A172 (cell line): ENCODE measurements at regions not wholly inside any gene's neighbourhood (a gene's known extent, or its start where the extent isn't known, plus 50 kb on each side); places are given as distances from the start of the nearest gene placed in this dataset.

ENCODE experiments used
- DNase-seq: peaks from one replicate; pipeline ENCODE4 v3.0.0-alpha.2; 2015; ENCODE audit warnings: low spot score

- no peak for DNase-seq
Observed at GRCh38 chr2:118322406-118322805, 234.1 kb downstream of the INSIG2 start.

DNA sequence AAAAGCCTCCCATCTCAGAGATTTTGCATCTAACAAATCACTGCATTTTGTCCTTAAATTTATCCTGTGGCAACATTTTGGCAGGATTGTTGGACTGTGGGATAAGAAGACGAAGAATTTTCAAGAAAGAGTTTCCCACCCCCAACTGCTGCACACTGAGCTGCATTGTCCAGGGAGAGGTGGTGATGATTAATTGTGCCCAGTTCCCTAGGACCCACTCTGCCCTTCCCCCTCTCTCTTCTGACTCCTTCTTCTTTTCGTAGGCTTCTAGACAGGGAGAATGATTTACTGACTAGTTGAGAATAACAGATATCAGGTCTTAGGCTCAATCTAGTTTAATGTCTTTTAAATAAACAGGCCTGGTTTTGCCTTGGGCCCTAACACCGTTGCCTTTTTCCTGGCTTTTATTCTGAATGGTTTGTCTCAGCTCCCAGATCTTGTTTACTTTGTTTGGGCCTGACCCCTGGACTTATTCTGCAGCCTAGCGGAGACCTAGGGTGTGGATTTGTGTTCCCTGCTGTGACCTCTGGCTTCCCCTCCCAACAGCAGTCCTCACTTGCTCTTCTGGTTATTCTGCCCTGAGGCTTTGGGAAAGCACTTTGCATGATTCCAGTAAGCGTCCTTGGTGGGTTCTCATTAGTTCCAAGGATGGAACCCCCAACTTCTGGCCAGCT, 233.3 kb downstream of the INSIG2 start:
- no peak for DNase-seq

DNA sequence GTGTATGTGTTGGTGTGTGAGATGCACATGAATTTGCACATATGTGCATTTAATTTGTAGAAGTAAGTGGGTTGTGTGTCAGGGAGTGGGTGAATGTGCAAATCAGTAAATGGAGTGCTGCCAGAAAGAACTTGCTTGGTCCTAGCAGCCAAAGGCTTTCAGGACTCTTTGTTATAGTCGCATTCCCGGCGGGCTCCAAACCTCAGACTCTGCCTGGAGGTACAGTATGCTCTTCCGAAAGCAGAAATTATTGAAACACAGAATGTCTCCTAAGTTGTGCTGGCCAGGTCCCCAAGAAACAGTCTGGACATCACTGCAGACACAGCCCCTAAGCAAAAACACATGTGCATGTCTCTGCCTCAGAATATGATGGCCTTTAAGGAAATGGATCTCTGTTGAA, 232.4 kb downstream of the INSIG2 start:
- DNase-seq, result no peak

GRCh38 chr2:118320196-118320595, 231.9 kb downstream of the INSIG2 start:
- DNase-seq, result no peak

- no peak for DNase-seq
Observed at GRCh38 chr2:118319271-118319684, 231.0 kb downstream of the INSIG2 start.

DNA sequence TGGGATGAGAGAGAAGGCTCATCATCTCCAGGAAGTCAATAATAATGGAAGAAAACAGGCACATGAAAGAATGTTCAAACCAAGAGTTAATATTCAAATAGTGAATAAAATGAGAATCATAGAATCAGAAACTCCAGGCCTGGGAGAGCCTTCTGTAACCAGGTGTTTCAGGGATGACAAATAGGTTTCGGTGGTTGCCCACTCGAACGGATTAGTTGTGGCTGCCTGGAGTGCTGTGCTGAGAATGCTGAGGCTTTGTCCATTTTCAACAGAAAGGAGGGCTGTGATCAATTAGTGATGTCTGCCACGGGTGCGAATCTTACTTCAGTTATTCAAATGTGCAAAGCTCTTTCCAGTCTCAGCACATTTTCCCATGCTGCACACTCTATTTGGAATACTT, 227.3 kb downstream of the INSIG2 start:
- DNase-seq, result no peak

DNA sequence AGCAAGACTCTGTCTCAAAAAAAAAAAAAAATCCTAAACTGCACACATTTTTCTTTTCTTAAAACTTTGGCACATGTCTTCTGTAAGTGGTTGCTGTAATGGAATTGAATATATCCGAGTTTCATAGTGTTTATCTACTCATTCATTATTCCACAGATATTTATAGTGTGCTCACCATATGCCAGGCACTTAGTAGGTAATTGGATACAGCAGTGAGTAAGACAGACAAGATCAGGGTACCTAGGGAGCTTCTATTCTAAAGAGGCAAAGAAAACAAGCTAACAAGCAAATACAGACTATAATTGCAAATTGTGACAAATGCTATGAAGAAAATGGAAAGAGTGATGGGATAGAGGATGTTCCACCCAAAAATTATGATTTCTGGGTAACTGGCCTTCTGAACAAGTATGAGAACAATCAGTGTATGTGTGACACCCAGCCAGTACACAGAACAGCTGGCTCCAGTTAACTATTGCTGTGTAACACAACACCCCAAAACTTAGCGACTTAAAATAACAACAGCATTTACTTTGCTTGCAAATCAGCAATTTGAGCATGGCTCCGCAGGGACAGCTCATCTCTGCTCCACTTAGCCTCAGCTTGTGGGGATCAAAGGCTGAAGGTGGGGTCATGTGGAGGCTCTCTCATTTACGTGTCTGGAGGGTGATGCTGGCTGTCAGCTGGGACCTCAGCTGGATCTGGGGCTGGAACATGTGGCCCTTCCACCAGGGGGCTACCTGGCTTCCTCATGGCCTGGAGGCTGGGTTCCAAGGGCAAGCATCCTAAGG, 224.9 kb downstream of the INSIG2 start:
- no peak for DNase-seq

DNA sequence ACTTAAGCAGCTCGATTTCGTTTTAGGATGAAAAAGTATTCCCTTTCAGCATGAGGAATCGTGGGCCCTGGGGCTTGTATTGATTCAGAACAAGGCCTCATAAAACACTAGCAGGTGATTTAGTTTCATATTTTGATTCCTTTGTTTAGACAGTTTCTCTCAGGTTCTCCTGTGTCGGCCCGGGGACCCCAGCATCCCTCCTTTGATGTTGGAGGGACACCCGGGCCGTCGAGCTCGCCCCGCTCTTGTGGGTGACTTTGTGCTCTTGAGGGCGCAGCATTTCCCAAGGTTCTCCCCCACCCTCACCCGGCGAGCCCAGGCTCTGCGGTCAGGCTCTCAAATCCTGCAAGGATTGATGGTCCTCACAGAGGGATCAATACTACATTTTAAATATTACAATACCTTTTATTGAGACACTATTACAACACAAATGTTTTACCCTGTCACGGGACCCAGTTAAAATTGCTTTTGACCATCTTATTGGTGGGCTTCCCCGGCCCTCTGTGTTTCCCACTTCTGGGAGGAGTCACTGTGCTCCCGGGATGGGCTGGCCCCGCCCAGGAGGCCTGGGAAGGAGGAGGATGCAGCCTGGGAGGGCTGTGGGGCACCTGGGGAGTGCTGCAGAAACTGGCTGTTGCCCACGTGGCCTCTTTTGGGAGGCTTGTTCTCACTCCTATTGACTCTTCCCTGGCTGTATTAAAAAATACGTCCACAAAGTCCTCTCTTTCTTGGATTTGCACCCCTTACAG, 222.6 kb downstream of the INSIG2 start:
- DNase-seq, result no peak

DNA sequence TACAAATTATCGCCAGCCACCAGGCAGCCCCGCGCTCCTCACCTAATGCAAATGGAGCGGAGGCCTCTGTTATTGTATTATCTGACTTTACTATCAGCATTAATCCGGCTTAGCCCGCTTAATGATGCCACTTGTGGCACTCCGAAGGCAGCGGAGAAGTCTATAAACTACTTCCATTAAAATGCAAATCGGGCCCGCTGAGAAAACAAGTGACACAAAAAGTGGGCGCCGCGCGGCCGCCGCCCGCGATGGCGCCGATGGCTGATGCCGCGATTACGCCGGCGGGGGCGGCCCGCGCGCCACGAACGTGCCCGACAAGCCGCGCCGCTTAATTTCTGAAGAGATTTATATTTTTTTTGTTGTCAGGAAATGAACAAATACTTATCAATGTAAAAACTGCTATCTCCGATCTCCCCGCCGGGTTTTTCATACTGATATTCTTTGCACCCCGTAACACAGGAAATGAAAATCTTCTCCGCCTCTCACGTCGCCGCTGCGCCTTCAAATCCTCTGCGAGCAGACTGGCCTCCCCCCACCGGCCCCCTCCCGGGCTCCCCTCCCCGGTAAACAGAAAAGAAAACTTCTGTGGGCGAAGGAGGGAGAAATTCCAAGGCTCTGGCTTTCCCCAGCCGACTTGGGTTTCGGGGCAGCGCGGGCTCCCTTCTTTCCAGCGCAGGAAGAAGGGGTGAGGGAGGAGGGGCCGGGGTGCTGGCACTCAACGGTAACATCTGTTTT, 221.8 kb downstream of the INSIG2 start:
- no peak for DNase-seq

DNA sequence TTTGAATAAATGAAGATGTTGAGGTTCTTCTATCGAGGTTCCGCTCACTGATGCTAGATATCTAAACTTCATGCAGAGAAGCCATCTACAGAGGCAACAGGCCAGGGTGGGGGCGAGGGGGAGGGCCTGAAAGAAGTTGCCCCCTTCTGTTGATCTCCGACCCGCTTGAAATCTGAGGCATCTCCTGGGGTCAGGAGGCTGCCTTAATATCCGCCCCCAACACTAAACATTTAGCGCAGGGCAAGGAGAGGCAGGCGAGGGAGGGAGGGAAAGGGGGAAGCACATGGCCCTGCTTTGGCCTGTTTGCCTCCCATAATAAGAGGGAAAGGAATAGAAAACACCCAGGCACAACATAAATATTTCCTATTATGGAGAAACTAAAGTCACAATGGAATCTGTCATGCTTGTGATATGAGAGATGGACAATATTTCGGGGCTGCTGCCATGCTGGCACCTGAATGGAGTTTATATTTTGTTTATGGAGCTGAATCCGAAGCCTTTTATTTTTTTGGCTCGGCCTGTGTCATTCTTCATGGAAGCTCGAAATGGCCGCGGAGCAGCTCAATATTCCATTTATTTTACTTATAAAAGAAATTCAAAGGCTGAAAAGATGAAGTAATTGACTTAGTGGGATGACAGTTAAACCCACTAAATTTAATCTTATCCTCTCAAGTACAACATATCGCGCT, 221.1 kb downstream of the INSIG2 start:
- DNase-seq, result no peak

DNA sequence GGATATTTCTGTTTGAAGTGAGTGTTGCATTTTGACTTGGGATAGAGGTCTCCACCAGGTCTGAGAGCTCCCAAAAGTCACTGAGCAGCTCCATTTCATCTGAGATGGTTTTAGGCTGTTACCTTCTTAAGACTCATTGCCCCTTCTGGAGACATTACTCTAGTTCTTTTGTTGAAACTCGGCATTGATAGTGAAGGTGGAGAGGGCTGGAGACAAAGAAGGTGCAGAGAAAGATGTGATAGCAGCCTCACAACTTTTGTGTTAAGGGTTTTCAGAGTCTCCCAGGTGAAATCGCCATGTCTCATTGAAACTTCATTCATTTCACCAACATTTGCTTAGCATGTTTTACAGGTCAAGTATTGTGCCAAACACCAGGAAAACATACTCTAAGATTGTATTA, 219.6 kb downstream of the INSIG2 start:
- DNase-seq, result no peak

GRCh38 chr2:118301248-118301647, 213.0 kb downstream of the INSIG2 start:
- DNase-seq, result no peak

- DNase-seq, result no peak
Observed at GRCh38 chr2:118300832-118301231, 212.6 kb downstream of the INSIG2 start.

DNA sequence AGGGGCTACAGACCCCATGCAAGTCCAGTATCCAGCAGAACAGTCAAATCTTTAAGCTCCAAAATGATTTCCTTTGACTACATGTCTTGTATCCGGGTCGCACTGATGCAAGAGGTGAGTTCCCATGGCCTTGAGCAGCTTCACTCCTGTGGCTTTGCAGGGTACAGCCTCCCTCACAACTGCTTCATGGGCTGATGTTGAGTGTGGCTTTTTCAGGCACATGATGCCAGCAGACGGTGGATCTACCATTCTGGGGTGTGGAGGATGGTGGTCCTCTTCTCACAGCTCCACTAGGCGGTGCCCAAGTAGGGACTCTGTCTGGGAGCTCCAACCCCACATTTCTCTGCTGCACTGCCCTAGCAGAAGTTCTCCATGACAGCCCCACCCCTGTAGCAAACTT, 208.4 kb downstream of the INSIG2 start:
- DNase-seq, result no peak

DNA sequence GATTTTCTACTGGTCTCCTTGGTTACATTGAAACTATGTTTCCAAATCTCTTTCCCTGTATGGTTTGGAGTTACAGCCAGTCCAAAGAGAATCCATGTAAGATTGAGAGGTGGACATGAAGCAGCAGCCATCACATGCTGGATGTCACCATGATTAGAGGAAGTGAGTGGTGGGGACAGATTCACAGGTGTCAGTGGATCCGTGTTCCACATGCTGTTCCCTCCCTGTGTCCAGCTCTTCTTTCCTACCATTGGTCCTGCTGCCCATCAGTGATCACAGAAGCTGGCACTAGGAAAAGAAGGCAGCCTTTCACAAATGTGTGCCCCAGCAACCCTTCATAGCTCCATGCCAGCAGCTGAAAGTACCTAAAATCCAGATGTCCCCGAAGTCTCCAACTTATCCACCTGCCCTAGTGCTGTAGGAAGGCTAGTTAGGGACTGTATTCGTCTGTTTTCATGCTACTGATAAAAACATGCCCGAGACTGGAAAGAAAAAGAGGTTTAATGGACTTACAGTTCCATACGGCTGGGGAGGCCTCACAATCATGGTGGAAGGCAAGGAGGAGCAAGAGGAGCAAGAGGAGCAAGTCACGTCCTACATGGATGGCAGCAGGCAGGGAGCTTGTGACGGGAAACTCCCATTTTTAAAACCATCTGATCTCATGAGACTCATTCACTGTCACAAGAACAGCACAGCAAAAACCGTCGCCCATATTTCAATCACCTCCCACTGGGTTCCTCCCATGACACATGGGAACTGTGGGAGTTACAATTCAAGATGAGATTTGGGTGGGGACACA, 207.5 kb downstream of the INSIG2 start:
- DNase-seq, result no peak

DNA sequence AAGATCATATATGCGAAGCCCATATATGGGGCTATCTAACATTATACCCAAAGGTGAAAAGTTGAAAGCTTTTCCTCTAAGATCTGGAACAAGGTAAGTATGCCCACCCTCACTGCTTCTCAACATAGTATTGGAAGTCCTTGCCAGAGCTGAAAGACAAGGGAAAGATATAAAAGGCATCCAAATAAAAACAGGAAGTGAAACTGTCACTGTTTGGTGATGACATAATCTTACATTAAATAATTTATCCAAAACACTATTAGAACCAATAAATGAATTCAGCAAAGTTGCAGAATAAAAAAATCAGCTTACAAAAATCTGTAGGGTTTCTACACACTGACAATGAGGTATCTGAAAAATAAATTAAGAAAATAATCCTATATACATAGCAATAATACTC, 205.8 kb downstream of the INSIG2 start:
- DNase-seq, result no peak

- DNase-seq, result no peak
Observed at GRCh38 chr2:118292991-118293390, 204.7 kb downstream of the INSIG2 start.

- no peak for DNase-seq
Observed at GRCh38 chr2:118291251-118291880, 203.1 kb downstream of the INSIG2 start.

- DNase-seq, result no peak
Observed at GRCh38 chr2:118290411-118291250, 202.4 kb downstream of the INSIG2 start.
